IPS-15b (cell line): ENCODE measurements at regions not wholly inside any gene's neighbourhood (a gene's known extent, or its start where the extent isn't known, plus 50 kb on each side); places are given as distances from the start of the nearest gene placed in this dataset.

Experiments used
- H3K27me3 ChIP-seq: one replicate; pipeline ENCODE4 v1.6.1; 2013; ENCODE audit warnings: low read length; ENCODE audit not compliant: control insufficient read depth, insufficient read depth
- H3K36me3 ChIP-seq: one replicate; pipeline ENCODE4 v1.6.1; 2013; ENCODE audit warnings: low read length; ENCODE audit not compliant: control insufficient read depth, insufficient read depth
- H3K4me1 ChIP-seq: one replicate; pipeline ENCODE4 v1.6.1; 2013; ENCODE audit warnings: mild to moderate bottlenecking, low read length; ENCODE audit not compliant: control insufficient read depth, insufficient read depth
- H3K4me3 ChIP-seq: one replicate; pipeline ENCODE4 v1.5.1; 2013; ENCODE audit warnings: low read depth, low read length
- H3K9ac ChIP-seq: one replicate; pipeline ENCODE4 v1.6.1; 2013; ENCODE audit warnings: low read depth, mild to moderate bottlenecking, low read length
- H3K9me3 ChIP-seq: one replicate; pipeline ENCODE4 v1.6.1; 2013; ENCODE audit warnings: mild to moderate bottlenecking, low read length; ENCODE audit not compliant: control insufficient read depth, insufficient read depth

DNA sequence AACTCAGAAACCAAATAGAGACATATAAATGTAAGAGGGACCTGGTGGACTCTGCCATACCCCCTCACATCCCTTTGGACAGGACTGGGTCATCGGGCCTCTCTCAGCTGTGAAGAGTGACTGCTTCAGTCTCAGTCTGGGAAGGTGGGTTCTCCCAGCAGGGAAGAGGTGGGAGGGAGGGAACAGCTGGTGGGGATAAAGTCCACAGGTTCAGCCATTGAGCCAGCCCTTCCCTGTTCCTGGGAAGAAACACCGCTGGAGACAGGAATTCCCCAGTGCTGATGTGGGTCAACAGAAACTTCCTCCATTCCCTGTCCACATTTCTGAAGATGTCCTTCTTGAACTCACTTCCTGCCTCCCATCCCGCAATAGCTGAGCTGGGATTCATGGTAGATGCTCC lies 209.2 kb upstream of the PMEPA1 start:
- Histone ChIP-seq H3K9me3 (no peaks in the 10 kb centered on the region), H3K36me3 (no peaks in the 10 kb centered on the region), H3K27me3 (no peaks in the 10 kb centered on the region), H3K9ac (no peak overlapping the region), H3K4me1 (no peaks in the 10 kb centered on the region), H3K4me3 (no peak overlapping the region)

DNA sequence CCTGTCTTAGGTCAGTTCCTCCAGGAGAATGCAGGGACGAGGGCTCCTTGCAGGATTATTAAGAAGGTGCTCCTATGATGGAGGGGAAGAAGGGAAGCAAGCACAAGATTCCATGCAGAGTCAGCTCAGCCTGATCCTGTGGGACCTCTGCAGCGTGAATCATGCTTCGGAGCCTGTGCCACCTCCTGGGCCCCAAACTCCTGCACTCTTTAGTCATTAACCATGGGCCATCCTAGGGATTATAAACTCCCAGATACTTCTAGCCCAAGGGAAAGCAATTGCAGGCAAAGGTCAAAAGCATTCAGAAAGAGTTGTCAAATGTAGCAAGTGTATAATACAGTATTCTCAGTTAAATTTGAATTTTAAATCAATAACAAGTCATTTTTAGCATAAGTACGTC lies 208.7 kb upstream of the PMEPA1 start:
- Histone ChIP-seq H3K9me3 (no peaks in the 10 kb centered on the region), H3K9ac (no peak overlapping the region), H3K4me3 (no peak overlapping the region), H3K36me3 (no peaks in the 10 kb centered on the region), H3K4me1 (no peaks in the 10 kb centered on the region), H3K27me3 (no peaks in the 10 kb centered on the region)

- H3K27me3 ChIP-seq = no peaks in the 10 kb centered on the region
These were observed 204.4 kb upstream of the PMEPA1 start for GRCh38 chr20:57914205-57914604.

DNA sequence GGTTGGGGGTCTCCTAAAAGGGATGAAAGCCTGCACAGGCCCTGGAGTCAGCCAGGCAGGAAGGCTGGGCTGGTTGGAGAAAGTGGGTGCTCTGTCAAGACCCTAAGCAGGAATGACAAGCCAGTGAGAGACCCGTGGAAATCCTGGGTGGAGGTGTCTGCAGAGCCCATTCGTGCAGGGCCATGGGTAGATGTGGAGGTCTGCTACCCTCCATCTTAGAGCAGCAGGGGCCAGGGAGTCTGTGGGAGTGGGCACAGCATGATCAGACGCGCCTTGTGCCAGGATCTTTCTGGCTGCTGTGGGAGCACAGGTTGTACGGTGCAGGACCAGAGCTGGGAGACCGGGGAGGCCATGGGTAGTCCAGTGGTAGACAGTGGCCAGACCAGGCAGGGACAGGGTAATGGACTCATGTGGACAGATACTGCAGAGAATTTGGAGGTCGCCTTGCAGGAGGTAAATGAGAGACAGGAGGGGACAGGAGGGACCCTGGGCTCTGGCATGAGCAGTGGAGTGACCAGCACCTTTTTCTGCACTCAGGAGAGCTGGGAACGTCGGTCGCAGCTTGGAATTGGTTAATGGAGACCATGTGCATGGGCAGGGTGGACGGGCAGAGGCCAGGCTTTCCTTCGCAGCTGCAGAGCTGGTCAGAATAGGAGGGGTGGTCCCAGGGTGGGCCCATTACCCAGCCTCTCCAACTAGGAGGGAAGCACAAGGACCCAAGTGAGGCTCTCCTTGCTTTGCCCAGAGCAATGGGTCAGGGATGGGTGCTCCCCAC lies 203.5 kb upstream of the PMEPA1 start:
- Histone ChIP-seq H3K9me3 (no peaks in the 10 kb centered on the region), H3K36me3 (no peaks in the 10 kb centered on the region), H3K4me1 (no peaks in the 10 kb centered on the region), H3K27me3 (no peaks in the 10 kb centered on the region), H3K4me3 (no peak overlapping the region), H3K9ac (no peak overlapping the region)

More at GRCh38 chr20:57914205-57914604, 204.4 kb upstream of the PMEPA1 start:
- Histone ChIP-seq H3K36me3 (no peaks in the 10 kb centered on the region), H3K4me1 (no peaks in the 10 kb centered on the region), H3K4me3 (no peak overlapping the region), H3K9ac (no peak overlapping the region), H3K9me3 (no peaks in the 10 kb centered on the region)

DNA sequence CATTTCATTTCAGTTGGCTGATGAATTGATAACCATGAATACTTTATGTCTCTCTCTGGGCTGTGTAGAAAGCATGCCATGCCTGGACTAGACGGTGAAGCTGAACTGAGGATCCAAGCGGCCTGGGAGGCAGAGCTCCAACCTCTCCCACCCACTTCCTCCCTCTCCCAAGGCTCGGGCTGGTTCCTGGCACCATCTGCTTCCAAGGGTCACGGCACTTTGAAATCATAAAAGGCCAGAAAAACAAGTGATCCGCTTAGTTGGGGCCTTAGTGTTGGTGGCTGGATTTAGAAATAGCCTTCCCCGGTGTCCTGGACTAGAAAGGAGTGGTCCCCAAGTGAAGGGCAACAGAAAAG lies 202.4 kb upstream of the PMEPA1 start:
- no peaks in the 10 kb centered on the region for H3K4me1 ChIP-seq
- H3K36me3 ChIP-seq = no peaks in the 10 kb centered on the region
- no peak overlapping the region for H3K4me3 ChIP-seq
- H3K27me3 ChIP-seq = no peaks in the 10 kb centered on the region
- no peaks in the 10 kb centered on the region for H3K9me3 ChIP-seq
- H3K9ac ChIP-seq = no peak overlapping the region

- H3K9ac ChIP-seq = no peak overlapping the region
- H3K27me3 ChIP-seq = no peaks in the 10 kb centered on the region
- H3K36me3 ChIP-seq = no peaks in the 10 kb centered on the region
- no peaks in the 10 kb centered on the region for H3K9me3 ChIP-seq
- no peaks in the 10 kb centered on the region for H3K4me1 ChIP-seq
- no peak overlapping the region for H3K4me3 ChIP-seq
These were observed 201.9 kb upstream of the PMEPA1 start for GRCh38 chr20:57911512-57912226.

GRCh38 chr20:57910716-57911115 lies 200.9 kb upstream of the PMEPA1 start:
- H3K4me1 ChIP-seq = no peaks in the 10 kb centered on the region
- H3K4me3 ChIP-seq = no peak overlapping the region
- H3K36me3 ChIP-seq = no peaks in the 10 kb centered on the region
- H3K27me3 ChIP-seq = no peaks in the 10 kb centered on the region
- H3K9me3 ChIP-seq = no peaks in the 10 kb centered on the region
- no peak overlapping the region for H3K9ac ChIP-seq

- H3K4me3 ChIP-seq = no peak overlapping the region
- H3K9ac ChIP-seq = no peak overlapping the region
- H3K4me1 ChIP-seq = no peaks in the 10 kb centered on the region
- no peaks in the 10 kb centered on the region for H3K27me3 ChIP-seq
- H3K9me3 ChIP-seq = no peaks in the 10 kb centered on the region
- H3K36me3 ChIP-seq = no peaks in the 10 kb centered on the region
These were observed 200.0 kb upstream of the PMEPA1 start for GRCh38 chr20:57909763-57910331.

DNA sequence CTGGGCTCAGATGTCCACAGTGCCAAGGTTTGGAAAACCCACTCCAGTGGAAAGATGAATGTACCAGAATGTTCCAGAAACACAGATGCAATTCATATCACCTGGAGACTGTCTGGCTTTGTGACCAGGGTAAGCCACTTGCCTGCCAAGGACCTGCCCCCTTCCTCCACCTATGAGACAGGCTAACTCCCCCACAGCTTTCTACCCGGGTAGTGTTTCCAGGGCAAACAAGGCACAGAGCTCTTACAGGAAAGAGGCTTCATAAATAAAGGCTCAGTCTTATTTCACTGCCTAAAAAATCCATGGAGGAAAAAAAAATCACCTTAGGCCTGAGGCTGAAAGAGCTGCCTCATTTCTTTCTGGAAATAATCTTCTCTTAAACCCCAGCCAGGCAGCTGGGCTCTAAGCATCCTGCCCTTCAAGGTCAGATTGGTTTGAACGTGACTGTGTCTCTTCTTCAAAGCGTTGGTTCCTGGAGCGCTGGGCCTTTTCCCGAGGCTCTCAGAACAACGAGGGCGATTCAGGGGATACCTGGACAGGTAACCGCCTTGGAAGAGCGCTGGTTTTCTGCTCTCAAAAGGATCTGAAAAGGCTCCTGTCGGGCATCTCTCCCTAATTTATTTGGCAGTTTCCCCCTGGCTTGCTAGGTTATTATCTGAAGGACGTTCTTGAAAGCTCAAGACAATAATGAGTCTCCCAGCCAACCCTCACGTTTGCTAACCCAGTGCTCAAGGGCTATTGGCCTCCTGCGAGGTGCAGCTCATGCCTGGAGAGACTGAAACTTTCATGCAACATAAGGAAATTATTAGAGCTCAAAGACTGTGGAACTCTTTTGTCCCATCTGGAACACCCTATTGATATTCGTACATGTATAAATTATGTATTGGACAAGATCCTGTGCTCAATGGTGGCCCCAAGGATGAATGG lies 199.2 kb upstream of the PMEPA1 start:
- Histone ChIP-seq H3K4me1 (no peaks in the 10 kb centered on the region), H3K4me3 (no peak overlapping the region), H3K9ac (no peak overlapping the region), H3K27me3 (no peaks in the 10 kb centered on the region), H3K36me3 (no peaks in the 10 kb centered on the region), H3K9me3 (no peaks in the 10 kb centered on the region)

DNA sequence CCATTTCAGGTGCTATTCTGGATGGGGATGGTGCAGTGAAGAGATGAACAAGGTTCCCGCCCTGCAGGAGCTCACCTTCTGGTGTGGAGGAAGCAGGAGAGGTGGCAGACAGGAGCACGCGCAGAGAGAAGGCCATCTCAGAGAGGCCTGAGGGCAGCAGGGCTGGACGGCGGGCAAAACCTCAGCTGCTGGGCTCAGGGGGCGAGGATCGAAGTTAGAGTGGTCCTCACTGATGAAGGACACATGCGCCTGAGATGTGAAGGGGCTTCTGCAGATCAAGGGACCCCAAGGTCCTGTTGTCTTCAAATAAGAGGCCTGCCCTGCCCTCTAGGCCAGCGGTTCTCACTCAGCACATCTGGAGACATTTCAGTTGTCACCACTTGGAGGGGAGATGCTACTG lies 198.4 kb upstream of the PMEPA1 start:
- no peak overlapping the region for H3K4me3 ChIP-seq

GRCh38 chr20:57907131-57908000 lies 197.6 kb upstream of the PMEPA1 start:
- Histone ChIP-seq H3K4me3 (no peak overlapping the region), H3K9me3 (no peaks in the 10 kb centered on the region), H3K4me1 (no peaks in the 10 kb centered on the region), H3K9ac (no peak overlapping the region), H3K27me3 (no peaks in the 10 kb centered on the region), H3K36me3 (no peaks in the 10 kb centered on the region)

More for the DNA sequence above, 198.4 kb upstream of the PMEPA1 start:
- no peaks in the 10 kb centered on the region for H3K9me3 ChIP-seq
- H3K4me1 ChIP-seq = no peaks in the 10 kb centered on the region
- no peak overlapping the region for H3K9ac ChIP-seq
- H3K27me3 ChIP-seq = no peaks in the 10 kb centered on the region
- no peaks in the 10 kb centered on the region for H3K36me3 ChIP-seq
